ENCODE measurements at regions not wholly inside any gene's neighbourhood (a gene's known extent, or its start where the extent isn't known, plus 50 kb on each side); places are given as distances from the start of the nearest gene placed in this dataset.

DNA sequence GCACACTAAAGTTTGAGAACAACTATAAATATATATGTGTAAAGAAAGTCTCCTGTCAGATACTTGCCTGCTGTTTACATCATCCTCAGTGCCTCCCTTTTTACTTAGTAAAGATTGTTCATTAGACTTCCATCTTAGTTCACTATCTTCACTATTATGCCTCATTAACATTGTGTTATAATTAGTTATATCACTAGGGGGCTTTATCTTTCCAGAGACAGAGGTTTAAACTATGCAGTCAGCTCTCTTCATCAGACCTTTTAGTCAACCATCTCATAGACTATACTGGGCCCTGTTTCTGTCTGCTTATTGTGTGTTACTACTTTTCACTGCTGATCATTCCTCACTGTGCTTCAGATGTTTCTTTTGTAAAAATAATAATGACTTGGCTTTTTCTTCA lies 630.8 kb upstream of the KIF2B start:
- DNase-seq (no peak), ATAC-seq (no peak)
- no peaks in the 10 kb centered on the region for H3K4me1 Mint-ChIP-seq
- peaks cover 4% of the 10 kb centered on the region for H3K9me3 Mint-ChIP-seq
- no peak overlapping the region for H3K4me3 Mint-ChIP-seq
- no peaks in the 10 kb centered on the region for H3K36me3 Mint-ChIP-seq (ENCODE audit: low read depth)
- H3K27ac Mint-ChIP-seq: no peak overlapping the region
- no peaks in the 10 kb centered on the region for H3K27me3 Mint-ChIP-seq

DNA sequence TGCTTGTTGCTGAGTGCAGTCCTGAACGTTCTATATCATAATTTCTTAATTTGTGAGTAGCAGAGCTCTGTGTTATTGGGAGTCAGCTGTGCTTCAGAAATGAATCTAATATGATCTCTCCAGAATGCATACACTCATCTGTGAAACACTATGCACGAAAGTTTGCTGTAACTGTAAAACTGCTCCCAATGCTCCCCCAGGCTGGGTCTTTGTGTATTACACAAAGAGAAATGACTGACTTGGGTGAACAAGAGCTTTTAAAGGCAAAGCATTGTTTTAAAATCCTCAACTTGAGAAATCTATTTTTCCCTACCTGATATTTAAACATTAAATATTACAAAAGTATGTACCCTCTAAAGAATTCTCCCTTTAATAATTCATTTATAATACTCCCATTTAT lies 636.7 kb upstream of the KIF2B start:
- Mint-ChIP-seq H3K36me3 (ENCODE audit: low read depth) (no peaks in the 10 kb centered on the region), H3K27ac (no peak overlapping the region), H3K9me3 (peaks cover 28% of the 10 kb centered on the region), H3K4me1 (no peaks in the 10 kb centered on the region), H3K4me3 (no peak overlapping the region), H3K27me3 (no peaks in the 10 kb centered on the region)
- DNase-seq: no peak
- no peak for ATAC-seq

DNA sequence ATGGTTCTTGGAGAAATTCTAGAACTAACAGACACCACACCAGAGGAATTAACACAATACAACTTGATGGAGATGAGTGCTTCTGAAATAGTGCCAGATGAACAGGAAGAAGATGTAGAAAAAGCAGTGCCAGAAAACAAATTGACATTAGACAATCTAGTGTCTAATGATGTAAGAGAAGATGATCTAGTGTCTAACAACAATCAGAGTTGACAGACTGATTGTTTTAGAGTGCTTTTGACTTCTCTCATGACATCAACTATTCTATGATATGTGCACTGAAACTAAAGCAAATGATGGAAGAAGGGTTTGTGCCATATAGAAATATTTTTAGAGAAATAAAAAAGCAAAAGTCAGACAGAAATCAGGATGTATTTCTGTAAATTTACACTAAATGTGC lies 646.1 kb upstream of the KIF2B start:
- H3K9me3 Mint-ChIP-seq: peaks cover 14% of the 10 kb centered on the region
- no peaks in the 10 kb centered on the region for H3K4me1 Mint-ChIP-seq
- DNase-seq (no peak), ATAC-seq (no peak)
- H3K27me3 Mint-ChIP-seq: no peaks in the 10 kb centered on the region
- H3K27ac Mint-ChIP-seq: no peak overlapping the region
- H3K36me3 Mint-ChIP-seq (ENCODE audit: low read depth): no peaks in the 10 kb centered on the region
- H3K4me3 Mint-ChIP-seq: no peak overlapping the region

DNA sequence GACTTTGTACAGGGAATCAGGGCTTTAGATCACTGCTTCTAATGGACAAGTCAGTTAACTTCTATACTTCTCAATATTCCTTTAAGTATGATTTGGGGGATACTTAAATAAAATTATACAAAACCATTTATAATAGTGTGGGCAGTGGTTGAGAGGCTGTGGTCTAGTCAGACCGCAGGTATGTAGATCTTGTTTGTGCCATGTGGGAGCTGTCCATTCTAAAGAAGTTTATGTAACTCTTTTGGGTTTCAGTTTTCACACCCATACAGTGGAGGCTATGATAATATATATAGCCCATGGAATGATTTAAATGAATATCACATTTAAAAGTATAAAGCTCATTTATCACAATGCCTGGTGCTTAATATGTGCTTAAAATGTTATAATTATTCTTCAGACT lies 654.3 kb upstream of the KIF2B start:
- Mint-ChIP-seq H3K4me3 (no peak overlapping the region), H3K9me3 (peaks cover 6% of the 10 kb centered on the region), H3K27me3 (no peaks in the 10 kb centered on the region), H3K36me3 (ENCODE audit: low read depth) (no peaks in the 10 kb centered on the region), H3K4me1 (no peaks in the 10 kb centered on the region), H3K27ac (no peak overlapping the region)
- DNase-seq (no peak), ATAC-seq (no peak)

DNA sequence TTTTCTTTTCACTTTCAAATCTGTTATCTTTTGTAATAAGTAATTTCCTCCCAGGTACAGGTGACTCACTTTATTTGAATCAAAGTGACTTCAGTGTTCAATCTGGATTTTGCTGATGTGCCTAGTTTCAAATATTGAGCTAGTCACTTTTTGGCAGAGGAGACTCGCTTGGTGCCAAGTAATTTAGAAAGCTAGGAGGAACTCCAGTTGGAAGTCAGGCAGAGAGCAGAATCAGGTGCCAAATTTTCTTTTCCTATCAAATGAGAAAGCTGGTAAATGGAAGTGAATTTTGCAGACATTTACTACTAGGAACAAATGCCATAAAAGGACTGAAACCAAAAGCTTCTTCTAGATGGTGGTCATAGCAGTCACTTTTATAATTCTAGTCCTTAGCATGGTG lies 656.0 kb upstream of the KIF2B start:
- DNase-seq (no peak), ATAC-seq (no peak)
- Mint-ChIP-seq H3K36me3 (ENCODE audit: low read depth) (no peaks in the 10 kb centered on the region), H3K27me3 (no peaks in the 10 kb centered on the region), H3K9me3 (peaks cover 6% of the 10 kb centered on the region), H3K4me1 (no peaks in the 10 kb centered on the region), H3K4me3 (no peak overlapping the region), H3K27ac (no peak overlapping the region)

DNA sequence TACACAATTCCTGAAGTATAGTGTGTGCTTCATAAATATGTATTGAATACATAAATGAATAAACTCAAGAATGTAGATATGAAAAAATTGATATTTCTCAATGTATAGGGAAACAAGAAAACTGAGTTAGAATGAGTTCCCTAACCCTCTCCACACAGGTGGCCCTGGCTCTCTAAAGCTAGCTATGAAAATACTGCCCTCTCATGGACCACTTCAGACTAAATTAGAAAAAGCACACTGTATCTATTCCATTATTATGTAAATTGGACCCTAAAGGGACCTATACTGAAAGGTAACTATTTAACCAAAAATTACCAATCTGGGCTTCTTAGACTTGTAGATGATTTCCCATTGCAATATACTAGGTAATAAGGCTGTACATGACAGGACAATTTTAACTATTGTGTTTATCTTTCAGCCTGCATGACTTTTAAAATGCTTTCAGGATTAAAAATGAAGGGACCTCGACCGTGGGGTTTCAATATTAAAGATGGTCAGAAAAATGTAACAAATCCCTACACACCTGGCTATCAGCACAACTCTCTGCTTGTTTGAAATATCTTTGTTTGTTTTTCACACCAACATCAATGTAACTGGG lies 672.5 kb upstream of the KIF2B start:
- H3K27me3 Mint-ChIP-seq: peaks cover under 1% of the 10 kb centered on the region
- H3K4me1 Mint-ChIP-seq: no peaks in the 10 kb centered on the region
- no peak overlapping the region for H3K27ac Mint-ChIP-seq
- no peak for DNase-seq
- no peak for ATAC-seq
- H3K4me3 Mint-ChIP-seq: no peak overlapping the region
- H3K36me3 Mint-ChIP-seq (ENCODE audit: low read depth): no peaks in the 10 kb centered on the region
- peaks cover 3% of the 10 kb centered on the region for H3K9me3 Mint-ChIP-seq

DNA sequence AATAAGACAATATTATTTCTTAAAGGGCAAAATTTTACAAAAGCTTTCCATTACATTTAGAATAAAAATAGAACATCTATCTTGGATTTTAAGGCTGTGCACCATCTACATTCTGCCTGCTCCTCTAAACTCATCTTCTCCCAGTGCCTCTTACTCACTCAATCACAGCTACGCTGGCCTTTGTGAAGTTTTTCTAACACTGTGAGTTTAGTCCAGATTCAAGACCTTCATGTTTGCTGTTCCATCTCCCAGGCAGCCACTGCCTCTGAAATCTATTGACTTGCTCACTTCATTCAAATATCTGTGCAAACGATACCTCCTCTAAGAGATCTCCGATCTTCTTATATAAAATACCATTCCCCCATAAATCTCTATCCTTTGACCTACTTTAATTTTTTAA lies 673.4 kb upstream of the KIF2B start:
- DNase-seq (no peak), ATAC-seq (no peak)
- Mint-ChIP-seq H3K4me3 (no peak overlapping the region), H3K36me3 (ENCODE audit: low read depth) (no peaks in the 10 kb centered on the region), H3K9me3 (peaks cover 3% of the 10 kb centered on the region), H3K27ac (no peak overlapping the region), H3K27me3 (no peaks in the 10 kb centered on the region), H3K4me1 (no peaks in the 10 kb centered on the region)

DNA sequence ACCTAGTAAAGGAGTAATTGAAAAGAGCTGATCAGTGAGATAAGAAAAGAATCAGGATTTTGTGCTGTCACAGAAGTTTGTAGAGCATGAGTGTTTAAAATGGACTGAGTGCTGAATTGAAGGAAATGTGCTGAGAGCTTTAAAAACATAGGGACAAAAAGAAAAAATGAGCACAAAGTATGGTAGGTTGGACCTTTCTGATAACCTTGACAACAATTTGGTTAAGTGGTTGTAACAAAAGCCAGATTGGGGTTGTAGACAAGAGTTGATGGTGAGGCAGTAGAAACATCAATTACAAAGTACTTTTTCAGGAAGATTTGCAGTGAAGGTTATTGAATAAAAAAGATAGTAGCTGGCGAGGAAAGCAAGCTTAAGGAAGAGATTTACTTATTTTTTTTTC lies 674.7 kb upstream of the KIF2B start:
- peaks cover 3% of the 10 kb centered on the region for H3K9me3 Mint-ChIP-seq
- DNase-seq (no peak), ATAC-seq (no peak)
- H3K4me3 Mint-ChIP-seq: no peak overlapping the region
- no peaks in the 10 kb centered on the region for H3K27me3 Mint-ChIP-seq
- H3K27ac Mint-ChIP-seq: no peak overlapping the region
- H3K36me3 Mint-ChIP-seq (ENCODE audit: low read depth): no peaks in the 10 kb centered on the region
- H3K4me1 Mint-ChIP-seq: no peaks in the 10 kb centered on the region

DNA sequence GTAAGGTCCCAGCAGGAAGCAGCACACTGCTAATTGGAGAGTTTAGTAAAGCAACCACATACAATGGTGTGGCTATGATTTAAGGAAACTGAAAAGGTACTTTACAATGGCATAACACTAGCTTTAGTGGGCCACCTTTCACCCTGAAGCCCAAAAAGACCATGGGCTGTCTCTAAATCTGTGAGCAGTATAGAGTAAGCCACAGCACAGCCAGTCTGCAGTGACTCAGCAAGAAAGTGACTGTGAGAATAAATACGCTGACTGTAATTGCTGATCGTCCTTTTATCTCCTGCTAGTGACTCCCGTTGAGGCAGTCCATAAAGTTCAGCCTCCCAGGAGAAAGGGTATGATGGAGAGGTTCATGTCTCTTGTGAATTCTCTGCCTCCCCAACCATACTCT lies 679.8 kb upstream of the KIF2B start:
- H3K27ac Mint-ChIP-seq: no peak overlapping the region
- DNase-seq (no peak), ATAC-seq (no peak)
- H3K27me3 Mint-ChIP-seq: no peaks in the 10 kb centered on the region
- H3K9me3 Mint-ChIP-seq: no peaks in the 10 kb centered on the region
- no peak overlapping the region for H3K4me3 Mint-ChIP-seq
- no peaks in the 10 kb centered on the region for H3K36me3 Mint-ChIP-seq (ENCODE audit: low read depth)
- H3K4me1 Mint-ChIP-seq: no peaks in the 10 kb centered on the region

DNA sequence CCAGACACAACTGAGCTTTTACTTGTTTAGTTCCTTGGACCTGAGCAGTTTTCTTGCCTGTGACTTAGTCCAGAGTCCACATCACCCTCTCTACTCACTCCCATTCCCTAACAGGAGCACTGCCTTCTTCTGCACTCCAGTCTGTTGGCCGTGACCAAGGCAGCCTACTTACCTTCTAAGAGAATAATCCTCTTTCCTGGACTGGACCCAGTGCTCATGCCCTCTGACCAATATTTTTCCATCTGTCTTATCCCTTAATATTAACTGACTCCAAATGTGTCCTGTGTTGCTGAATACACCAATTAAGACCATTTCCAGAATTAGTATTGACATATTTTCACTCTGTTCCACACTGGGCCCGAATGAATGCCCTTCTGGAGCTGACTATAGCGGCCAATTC lies 681.0 kb upstream of the KIF2B start:
- Mint-ChIP-seq H3K4me3 (no peak overlapping the region), H3K4me1 (no peaks in the 10 kb centered on the region), H3K9me3 (no peaks in the 10 kb centered on the region), H3K27ac (no peak overlapping the region), H3K27me3 (no peaks in the 10 kb centered on the region), H3K36me3 (ENCODE audit: low read depth) (no peaks in the 10 kb centered on the region)
- ATAC-seq (no peak), DNase-seq (no peak)

DNA sequence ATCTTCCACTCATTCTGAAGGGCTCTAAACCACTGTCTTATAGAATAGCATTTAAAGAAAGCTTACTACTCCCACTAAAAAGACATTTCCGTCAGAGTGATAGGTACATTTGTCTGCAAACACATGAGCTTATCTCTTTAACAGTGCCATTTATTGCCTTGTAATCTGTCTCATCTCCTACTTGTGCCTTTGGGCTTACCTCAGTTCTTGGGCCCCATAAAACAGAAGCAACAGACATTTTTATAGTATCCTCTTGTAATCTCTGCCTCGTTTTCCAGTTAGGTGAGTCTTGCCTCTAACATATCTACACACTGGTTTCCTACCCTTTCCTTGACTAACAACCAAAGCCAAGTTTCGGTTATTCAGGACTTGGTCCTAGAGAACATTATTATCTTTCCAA lies 681.4 kb upstream of the KIF2B start:
- DNase-seq (no peak), ATAC-seq (no peak)
- Mint-ChIP-seq H3K4me3 (no peak overlapping the region), H3K36me3 (ENCODE audit: low read depth) (no peaks in the 10 kb centered on the region), H3K27ac (no peak overlapping the region), H3K9me3 (no peaks in the 10 kb centered on the region), H3K4me1 (no peaks in the 10 kb centered on the region), H3K27me3 (no peaks in the 10 kb centered on the region)

DNA sequence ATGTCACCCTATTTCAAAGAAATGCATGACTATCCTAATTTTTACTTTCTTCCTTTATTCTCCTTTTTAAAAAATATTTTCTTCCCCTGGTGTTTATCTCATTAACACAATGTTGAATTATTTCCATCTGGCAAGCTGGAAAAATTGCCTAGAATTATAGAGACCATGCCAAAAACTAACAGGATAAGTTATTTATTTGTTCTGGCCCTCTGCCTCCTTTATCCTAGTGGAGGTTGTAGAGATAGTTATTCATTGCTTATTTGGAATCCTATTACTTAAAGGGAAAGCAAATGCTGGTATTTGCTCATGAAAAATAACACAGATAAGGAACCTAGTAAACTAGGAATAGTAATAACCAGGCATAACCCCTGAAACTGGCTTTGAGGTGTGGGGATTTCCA lies 684.9 kb upstream of the KIF2B start:
- no peaks in the 10 kb centered on the region for H3K36me3 Mint-ChIP-seq (ENCODE audit: low read depth)
- H3K4me1 Mint-ChIP-seq: no peaks in the 10 kb centered on the region
- DNase-seq (no peak), ATAC-seq (no peak)
- no peaks in the 10 kb centered on the region for H3K27me3 Mint-ChIP-seq
- H3K9me3 Mint-ChIP-seq: no peaks in the 10 kb centered on the region
- H3K27ac Mint-ChIP-seq: no peak overlapping the region
- H3K4me3 Mint-ChIP-seq: no peak overlapping the region

DNA sequence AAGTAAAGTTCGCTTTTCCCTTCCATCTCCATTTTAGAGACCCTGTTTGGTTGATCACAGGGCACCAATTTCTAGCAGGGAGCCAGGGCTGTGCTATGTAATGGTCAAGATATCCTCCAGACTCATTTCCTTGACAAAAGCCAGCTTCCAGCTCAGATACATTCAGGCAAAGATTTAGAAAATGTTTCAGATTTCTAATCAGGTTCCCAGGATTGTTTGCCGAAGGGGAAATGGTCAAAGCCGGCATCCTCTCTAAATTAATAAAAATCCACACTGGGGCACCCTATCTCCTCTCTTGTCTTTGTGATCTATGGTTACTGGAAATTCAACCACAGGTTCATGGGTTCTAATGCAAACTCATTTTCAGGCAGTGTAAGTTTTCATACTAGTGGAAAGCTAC lies 686.8 kb upstream of the KIF2B start:
- Mint-ChIP-seq H3K4me3 (no peak overlapping the region), H3K27me3 (no peaks in the 10 kb centered on the region), H3K27ac (no peak overlapping the region), H3K36me3 (ENCODE audit: low read depth) (no peaks in the 10 kb centered on the region), H3K9me3 (no peaks in the 10 kb centered on the region), H3K4me1 (no peaks in the 10 kb centered on the region)
- no peak for DNase-seq
- no peak for ATAC-seq

DNA sequence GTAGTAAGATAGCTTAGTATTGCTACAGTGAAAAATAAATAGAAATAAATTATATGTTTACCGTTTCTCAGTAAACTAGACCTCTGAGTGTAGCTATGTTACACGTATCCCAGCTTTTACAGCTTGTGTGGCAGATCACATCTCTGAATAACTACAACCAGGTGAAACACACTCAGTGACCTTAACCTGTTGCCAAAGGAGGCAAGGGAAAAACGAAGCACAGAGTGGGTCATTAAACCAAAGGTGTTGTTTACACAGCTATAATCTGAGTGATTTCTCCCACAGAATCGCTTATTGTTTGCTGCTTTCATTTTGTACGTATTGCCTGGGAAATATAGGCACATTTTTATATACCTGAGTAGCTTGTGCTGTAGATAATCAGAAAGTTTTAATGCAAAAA lies 688.2 kb upstream of the KIF2B start:
- Mint-ChIP-seq H3K4me3 (no peak overlapping the region), H3K27ac (no peak overlapping the region), H3K9me3 (no peaks in the 10 kb centered on the region), H3K36me3 (ENCODE audit: low read depth) (no peaks in the 10 kb centered on the region), H3K27me3 (no peaks in the 10 kb centered on the region), H3K4me1 (no peaks in the 10 kb centered on the region)
- DNase-seq (no peak), ATAC-seq (no peak)

DNA sequence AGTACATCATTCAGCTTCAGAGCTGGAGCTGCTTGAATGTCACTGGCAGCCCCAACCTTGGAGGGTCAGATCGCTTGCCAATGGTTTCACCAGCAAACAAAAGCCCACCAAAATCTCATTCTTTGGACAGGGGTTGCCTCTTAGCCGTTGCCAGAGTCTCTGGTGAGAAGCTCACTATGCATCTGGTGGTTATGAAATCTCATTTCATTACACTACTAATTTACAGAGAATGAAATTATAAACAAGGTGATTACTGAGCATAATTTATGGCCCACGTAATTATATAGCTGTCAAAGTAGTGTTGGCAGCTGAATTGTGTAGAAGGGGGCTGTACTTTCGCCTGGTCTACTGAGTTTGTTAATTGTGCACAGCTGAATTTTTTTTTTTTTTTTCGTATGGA lies 688.9 kb upstream of the KIF2B start:
- no peak for ATAC-seq
- Mint-ChIP-seq H3K27me3 (no peaks in the 10 kb centered on the region), H3K36me3 (ENCODE audit: low read depth) (no peaks in the 10 kb centered on the region)

DNA sequence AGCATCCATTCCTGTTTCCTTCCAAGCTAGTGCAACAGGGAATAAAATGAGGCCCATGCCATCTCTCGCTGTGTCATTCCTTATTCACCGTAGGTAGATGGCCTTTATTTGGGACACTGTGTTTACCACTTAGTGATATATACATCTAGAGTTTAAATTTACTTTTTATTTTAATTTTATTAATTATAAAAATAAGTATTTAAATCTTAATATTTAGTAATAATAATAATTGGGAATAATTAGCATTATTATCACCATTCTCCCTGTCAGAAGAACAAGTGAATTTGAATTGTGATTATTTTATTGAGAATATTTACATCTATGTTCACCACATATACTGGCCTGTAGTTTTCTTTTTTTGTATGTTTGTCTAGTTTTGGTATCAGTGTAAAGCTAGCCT lies 692.9 kb upstream of the KIF2B start:
- ATAC-seq (no peak), DNase-seq (no peak)
- Mint-ChIP-seq H3K9me3 (no peaks in the 10 kb centered on the region), H3K36me3 (ENCODE audit: low read depth) (no peaks in the 10 kb centered on the region), H3K27ac (no peak overlapping the region), H3K4me1 (no peaks in the 10 kb centered on the region), H3K27me3 (no peaks in the 10 kb centered on the region), H3K4me3 (no peak overlapping the region)

More for the DNA sequence above, 688.9 kb upstream of the KIF2B start:
- H3K27ac Mint-ChIP-seq: no peak overlapping the region
- no peak for DNase-seq
- no peak overlapping the region for H3K4me3 Mint-ChIP-seq
- H3K9me3 Mint-ChIP-seq: no peaks in the 10 kb centered on the region
- no peaks in the 10 kb centered on the region for H3K4me1 Mint-ChIP-seq
